ENCODE measurements at regions not wholly inside any gene's neighbourhood (a gene's known extent, or its start where the extent isn't known, plus 50 kb on each side); places are given as distances from the start of the nearest gene placed in this dataset.

GRCh38 chr12:127106697-127107096, 1160.3 kb upstream of the TMEM132C start:
- Mint-ChIP-seq H3K27me3 (ENCODE audit: low read depth) (peaks cover 6% of the 10 kb centered on the region), H3K4me1 (0 out of 2 replicates have a peak, but pooled peaks cover 3% of the 10 kb centered on the region), H3K9me3 (peaks cover 63% of the 10 kb centered on the region), H3K27ac (no peak overlapping the region), H3K36me3 (peaks cover 61% of the 10 kb centered on the region), H3K4me3 (no peak overlapping the region)
- TF ChIP-seq GRHL2 (CRISPR knock-in tag; IDR thresholded peaks at IDR 0.05; ENCODE audit: insufficient replicate concordance, severe bottlenecking) = no peak
- TF ChIP-seq PRRX2 (CRISPR knock-in tag; IDR thresholded peaks at IDR 0.05) = no peak
- TF ChIP-seq E2F1 (CRISPR knock-in tag; IDR thresholded peaks at IDR 0.05) = no peak
- no peak for TF ChIP-seq ZNF232 (CRISPR knock-in tag; IDR thresholded peaks at IDR 0.05)
- no peak for TF ChIP-seq ZBTB43 (CRISPR knock-in tag; IDR thresholded peaks at IDR 0.05)
- TF ChIP-seq NR3C1 (CRISPR knock-in tag; conservative IDR thresholded peaks at IDR 0.05; ENCODE audit: low read depth) = no peak
- no peak for TF ChIP-seq ZNF281 (CRISPR knock-in tag; IDR thresholded peaks at IDR 0.05)
- TF ChIP-seq CTCF (IDR thresholded peaks at IDR 0.05) = no peak
- no peak for TF ChIP-seq NR1H2 (CRISPR knock-in tag; IDR thresholded peaks at IDR 0.05)
- no peak for TF ChIP-seq GABPB1 (CRISPR knock-in tag; IDR thresholded peaks at IDR 0.05)
- no peak for TF ChIP-seq TP53 (CRISPR knock-in tag; IDR thresholded peaks at IDR 0.05)
- TF ChIP-seq JUN (CRISPR knock-in tag; IDR thresholded peaks at IDR 0.05) = no peak
- no peak for TF ChIP-seq HMGA2 (CRISPR knock-in tag; IDR thresholded peaks at IDR 0.05)
- TF ChIP-seq ZSCAN18 (CRISPR knock-in tag; IDR thresholded peaks at IDR 0.05) = no peak
- no peak for TF ChIP-seq EMX1 (CRISPR knock-in tag; IDR thresholded peaks at IDR 0.05)
- TF ChIP-seq TCF7 (CRISPR knock-in tag; IDR thresholded peaks at IDR 0.05; ENCODE audit: low read depth) = no peak
- no peak for TF ChIP-seq ZNF263 (CRISPR knock-in tag; IDR thresholded peaks at IDR 0.05; ENCODE audit: low read depth)
- no peak for TF ChIP-seq ESRRA (CRISPR knock-in tag; IDR thresholded peaks at IDR 0.05; ENCODE audit: borderline replicate concordance)
- TF ChIP-seq RELA (CRISPR knock-in tag; IDR thresholded peaks at IDR 0.05; ENCODE audit: borderline replicate concordance) = no peak
- TF ChIP-seq FOXJ3 (CRISPR knock-in tag; IDR thresholded peaks at IDR 0.05; ENCODE audit: borderline replicate concordance) = no peak
- no peak for DNase-seq (ENCODE audit: low spot score)
- ChIA-PET CTCF (no interaction called here), POLR2A (no interaction called here)
- no peak for ATAC-seq
